ENCODE measurements at regions not wholly inside any gene's neighbourhood (a gene's known extent, or its start where the extent isn't known, plus 50 kb on each side); places are given as distances from the start of the nearest gene placed in this dataset.
A peak's percentile ranks its signal among the peaks of the same experiment; 100 is the strongest.

- TF ChIP-seq, protein P1, sequence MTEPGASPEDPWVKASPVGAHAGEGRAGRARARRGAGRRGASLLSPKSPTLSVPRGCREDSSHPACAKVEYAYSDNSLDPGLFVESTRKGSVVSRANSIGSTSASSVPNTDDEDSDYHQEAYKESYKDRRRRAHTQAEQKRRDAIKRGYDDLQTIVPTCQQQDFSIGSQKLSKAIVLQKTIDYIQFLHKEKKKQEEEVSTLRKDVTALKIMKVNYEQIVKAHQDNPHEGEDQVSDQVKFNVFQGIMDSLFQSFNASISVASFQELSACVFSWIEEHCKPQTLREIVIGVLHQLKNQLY (CRISPR knock-in tag; IDR thresholded peaks at IDR 0.05): no peak
- TF ChIP-seq ZNF17 (CRISPR knock-in tag; IDR thresholded peaks at IDR 0.05): no peak
- no peak for TF ChIP-seq CTCF (CRISPR knock-in tag; IDR thresholded peaks at IDR 0.05)
- TF ChIP-seq TCF12 (IDR thresholded peaks at IDR 0.05): no peak
- TF ChIP-seq TCF12 (CRISPR knock-in tag; IDR thresholded peaks at IDR 0.05): no peak
- no peak for TF ChIP-seq KDM4B (CRISPR knock-in tag; IDR thresholded peaks at IDR 0.05)
- TF ChIP-seq, protein P2, sequence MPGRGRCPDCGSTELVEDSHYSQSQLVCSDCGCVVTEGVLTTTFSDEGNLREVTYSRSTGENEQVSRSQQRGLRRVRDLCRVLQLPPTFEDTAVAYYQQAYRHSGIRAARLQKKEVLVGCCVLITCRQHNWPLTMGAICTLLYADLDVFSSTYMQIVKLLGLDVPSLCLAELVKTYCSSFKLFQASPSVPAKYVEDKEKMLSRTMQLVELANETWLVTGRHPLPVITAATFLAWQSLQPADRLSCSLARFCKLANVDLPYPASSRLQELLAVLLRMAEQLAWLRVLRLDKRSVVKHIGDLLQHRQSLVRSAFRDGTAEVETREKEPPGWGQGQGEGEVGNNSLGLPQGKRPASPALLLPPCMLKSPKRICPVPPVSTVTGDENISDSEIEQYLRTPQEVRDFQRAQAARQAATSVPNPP (CRISPR knock-in tag; IDR thresholded peaks at IDR 0.05): no peak
- TF ChIP-seq, protein P3, sequence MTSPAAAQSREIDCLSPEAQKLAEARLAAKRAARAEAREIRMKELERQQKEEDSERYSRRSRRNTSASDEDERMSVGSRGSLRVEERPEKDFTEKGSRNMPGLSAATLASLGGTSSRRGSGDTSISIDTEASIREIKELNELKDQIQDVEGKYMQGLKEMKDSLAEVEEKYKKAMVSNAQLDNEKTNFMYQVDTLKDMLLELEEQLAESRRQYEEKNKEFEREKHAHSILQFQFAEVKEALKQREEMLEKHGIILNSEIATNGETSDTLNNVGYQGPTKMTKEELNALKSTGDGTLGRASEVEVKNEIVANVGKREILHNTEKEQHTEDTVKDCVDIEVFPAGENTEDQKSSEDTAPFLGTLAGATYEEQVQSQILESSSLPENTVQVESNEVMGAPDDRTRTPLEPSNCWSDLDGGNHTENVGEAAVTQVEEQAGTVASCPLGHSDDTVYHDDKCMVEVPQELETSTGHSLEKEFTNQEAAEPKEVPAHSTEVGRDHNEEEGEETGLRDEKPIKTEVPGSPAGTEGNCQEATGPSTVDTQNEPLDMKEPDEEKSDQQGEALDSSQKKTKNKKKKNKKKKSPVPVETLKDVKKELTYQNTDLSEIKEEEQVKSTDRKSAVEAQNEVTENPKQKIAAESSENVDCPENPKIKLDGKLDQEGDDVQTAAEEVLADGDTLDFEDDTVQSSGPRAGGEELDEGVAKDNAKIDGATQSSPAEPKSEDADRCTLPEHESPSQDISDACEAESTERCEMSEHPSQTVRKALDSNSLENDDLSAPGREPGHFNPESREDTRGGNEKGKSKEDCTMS (CRISPR knock-in tag; conservative IDR thresholded peaks at IDR 0.05): no peak
- no peak for TF ChIP-seq ATF2 (CRISPR knock-in tag; IDR thresholded peaks at IDR 0.05)
- TF ChIP-seq ZSCAN20 (CRISPR knock-in tag; IDR thresholded peaks at IDR 0.05; ENCODE audit: borderline replicate concordance): no peak
- no peak for TF ChIP-seq SRF (IDR thresholded peaks at IDR 0.05; ENCODE audit: low read depth, low read length)
- TF ChIP-seq ERF (CRISPR knock-in tag; IDR thresholded peaks at IDR 0.05): no peak
- TF ChIP-seq POLR2A (IDR thresholded peaks at IDR 0.05; ENCODE audit: insufficient read depth in 1 of 2, low read depth in 2 of 2, low read length in 2 of 2): peak in 1 of 2 experiments; percentile 26; a peak in 2 of 4 replicates
- no peak for TF ChIP-seq ZNF460 (CRISPR knock-in tag; IDR thresholded peaks at IDR 0.05; ENCODE audit: borderline replicate concordance)
These were observed 155.1 kb upstream of the DMRT1 start for GRCh38 chr9:686321-686813.

Measured in HepG2 (cell line).